SH-SY5Y (cell line): ENCODE measurements at regions not wholly inside any gene's neighbourhood (a gene's known extent, or its start where the extent isn't known, plus 50 kb on each side); places are given as distances from the start of the nearest gene placed in this dataset.

ENCODE experiments used
- GATA2 ChIP-seq: IDR thresholded peaks from 2 replicates; pipeline ENCODE4 v1.6.1; 2011; ENCODE audit warnings: mild to moderate bottlenecking, low read depth, low read length
- GATA3 ChIP-seq: IDR thresholded peaks from 2 replicates; pipeline ENCODE4 v1.6.1; 2011; ENCODE audit warnings: low read depth, mild to moderate bottlenecking, low read length, moderate library complexity

- TF ChIP-seq GATA2 (no peak), GATA3 (no peak)
Observed at GRCh38 chr2:57207191-57207590, 839.4 kb upstream of the VRK2 start.

- TF ChIP-seq GATA2 (no peak), GATA3 (no peak)
Observed at GRCh38 chr2:57209799-57210198, 836.8 kb upstream of the VRK2 start.

GRCh38 chr2:57210855-57211254, 835.8 kb upstream of the VRK2 start:
- TF ChIP-seq GATA2 (no peak), GATA3 (no peak)

- TF ChIP-seq GATA3 (no peak), GATA2 (no peak)
Observed at GRCh38 chr2:57217013-57217412, 829.6 kb upstream of the VRK2 start.

- TF ChIP-seq GATA2, result no peak
- no peak for TF ChIP-seq GATA3
Observed at GRCh38 chr2:57218206-57218605, 828.4 kb upstream of the VRK2 start.

GRCh38 chr2:57278451-57278850, 768.2 kb upstream of the VRK2 start:
- no peak for TF ChIP-seq GATA3
- TF ChIP-seq GATA2, result no peak

- TF ChIP-seq GATA3 (no peak), GATA2 (no peak)
Observed at GRCh38 chr2:57291209-57291608, 755.4 kb upstream of the VRK2 start.

- TF ChIP-seq GATA2, result no peak
- no peak for TF ChIP-seq GATA3
Observed at GRCh38 chr2:57296795-57297517, 749.6 kb upstream of the VRK2 start.

GRCh38 chr2:57313678-57314077, 732.9 kb upstream of the VRK2 start:
- TF ChIP-seq GATA2 (no peak), GATA3 (no peak)

GRCh38 chr2:57314682-57315081, 731.9 kb upstream of the VRK2 start:
- no peak for TF ChIP-seq GATA3
- TF ChIP-seq GATA2, result no peak

- no peak for TF ChIP-seq GATA3
- no peak for TF ChIP-seq GATA2
Observed at GRCh38 chr2:57330447-57330846, 716.2 kb upstream of the VRK2 start.

GRCh38 chr2:57333221-57333620, 713.4 kb upstream of the VRK2 start:
- TF ChIP-seq GATA2 (no peak), GATA3 (no peak)

- TF ChIP-seq GATA2, result no peak
- no peak for TF ChIP-seq GATA3
Observed at GRCh38 chr2:57343391-57344006, 703.1 kb upstream of the VRK2 start.

- TF ChIP-seq GATA3, result no peak
- TF ChIP-seq GATA2, result no peak
Observed at GRCh38 chr2:57368190-57368589, 678.4 kb upstream of the VRK2 start.

GRCh38 chr2:57370882-57371585, 675.6 kb upstream of the VRK2 start:
- TF ChIP-seq GATA2 (no peak), GATA3 (no peak)
